ENCODE measurements at regions not wholly inside any gene's neighbourhood (a gene's known extent, or its start where the extent isn't known, plus 50 kb on each side); places are given as distances from the start of the nearest gene placed in this dataset.

GRCh38 chr7:82624337-82624736 lies 180.8 kb upstream of the CACNA2D1 start:
- TF ChIP-seq TEAD4 (IDR thresholded peaks at IDR 0.05; ENCODE audit: borderline replicate concordance, insufficient read depth) (0 out of 2 replicates have a peak, but pooled peaks have one; percentile 30), EP300 (IDR thresholded peaks at IDR 0.05; ENCODE audit: borderline replicate concordance in 1 of 2, low read depth in 1 of 2, low read length in 1 of 2) (peak in 1 of 2 experiments; percentile 42; a peak in 2 of 4 replicates), CTCF (IDR thresholded peaks at IDR 0.05) (no peak), SIN3A (IDR thresholded peaks at IDR 0.05; ENCODE audit: borderline replicate concordance, low read depth, low read length) (no peak)
